Endothelial cell of umbilical vein (primary cell): ENCODE measurements at regions not wholly inside any gene's neighbourhood (a gene's known extent, or its start where the extent isn't known, plus 50 kb on each side); places are given as distances from the start of the nearest gene placed in this dataset.

Source experiments
- POLR2A ChIP-seq: IDR thresholded peaks from 2 replicates; pipeline ENCODE4 v1.6.1; 2012; ENCODE audit warnings: low read depth, mild to moderate bottlenecking, control low read depth, low read length
- POLR2AphosphoS5 ChIP-seq: IDR thresholded peaks from 2 replicates; pipeline ENCODE4 v1.6.1; 2012; ENCODE audit warnings: low read depth, mild to moderate bottlenecking, control low read depth, low read length, moderate library complexity; ENCODE audit not compliant: insufficient read depth

DNA sequence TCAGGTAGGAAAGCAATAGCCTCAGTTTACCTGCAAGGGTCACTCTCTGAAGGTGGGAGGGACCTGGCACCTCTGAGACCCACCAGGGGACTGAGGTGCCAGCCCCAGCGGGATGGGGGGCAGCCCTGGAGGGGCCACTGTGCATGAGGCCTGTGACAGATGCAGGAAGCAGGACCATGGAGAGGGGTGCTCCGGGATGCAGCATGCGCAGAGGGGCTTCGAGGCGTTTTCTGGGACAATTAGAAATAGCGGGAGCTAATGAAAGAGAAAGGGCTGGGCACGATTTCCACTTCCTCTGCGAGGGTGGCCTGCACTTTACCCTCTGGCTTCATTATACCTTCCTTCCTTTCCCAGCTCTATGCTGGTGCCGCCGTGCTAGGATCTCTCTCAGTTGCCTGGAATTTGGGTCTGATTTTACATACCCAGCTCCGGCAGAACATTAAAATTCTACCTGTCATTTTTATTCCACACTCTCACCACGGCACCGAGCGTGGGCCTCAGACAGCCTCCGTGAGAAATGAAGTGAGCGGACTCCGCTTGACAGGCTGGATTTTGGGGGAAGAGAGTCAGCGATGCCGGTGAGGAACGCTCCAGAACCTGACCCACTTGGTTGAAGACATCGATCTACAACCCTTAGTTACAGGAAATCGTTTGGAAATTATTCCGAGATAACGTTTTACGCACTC is 333.9 kb upstream of the PFKP start:
- TF ChIP-seq POLR2A: no peak
- TF ChIP-seq POLR2AphosphoS5: no peak
